ENCODE measurements at regions not wholly inside any gene's neighbourhood (a gene's known extent, or its start where the extent isn't known, plus 50 kb on each side); places are given as distances from the start of the nearest gene placed in this dataset.

DNA sequence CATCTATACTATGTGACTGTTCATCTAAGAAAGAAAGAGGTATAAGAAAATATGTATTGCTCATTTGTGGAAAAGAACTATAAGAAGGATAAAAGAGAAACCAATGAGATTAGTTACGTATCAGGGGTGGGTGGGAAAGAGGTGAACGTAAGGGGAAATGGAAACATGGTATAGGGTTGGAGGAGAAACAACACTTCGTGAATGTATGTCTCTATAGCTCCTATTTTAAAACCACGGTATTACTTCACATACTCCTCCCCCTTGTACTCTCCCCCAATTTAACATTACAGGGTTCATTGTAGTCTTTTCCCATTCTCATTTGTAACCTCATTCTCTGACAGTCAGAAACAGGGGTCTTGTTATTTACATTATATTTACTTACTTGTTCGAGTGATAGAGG lies 120.4 kb downstream of the FOXG1 start:
- Histone ChIP-seq H3K9me3 (ENCODE audit: control insufficient read depth, low read length) (peaks cover 3% of the 10 kb centered on the region), H3K27me3 (replicated peaks; ENCODE audit: control insufficient read depth, insufficient read depth, low read length) (no peaks in the 10 kb centered on the region), H3K4me1 (ENCODE audit: control insufficient read depth, insufficient read depth, low read length) (no peaks in the 10 kb centered on the region), H3K36me3 (ENCODE audit: control insufficient read depth, insufficient read depth, low read length, severe bottlenecking) (no peaks in the 10 kb centered on the region), H3K4me3 (ENCODE audit: low read length) (no peak overlapping the region), H3K9ac (ENCODE audit: low read length) (no peak overlapping the region)
- DNase-seq (ENCODE audit: low read depth) = no peak

DNA sequence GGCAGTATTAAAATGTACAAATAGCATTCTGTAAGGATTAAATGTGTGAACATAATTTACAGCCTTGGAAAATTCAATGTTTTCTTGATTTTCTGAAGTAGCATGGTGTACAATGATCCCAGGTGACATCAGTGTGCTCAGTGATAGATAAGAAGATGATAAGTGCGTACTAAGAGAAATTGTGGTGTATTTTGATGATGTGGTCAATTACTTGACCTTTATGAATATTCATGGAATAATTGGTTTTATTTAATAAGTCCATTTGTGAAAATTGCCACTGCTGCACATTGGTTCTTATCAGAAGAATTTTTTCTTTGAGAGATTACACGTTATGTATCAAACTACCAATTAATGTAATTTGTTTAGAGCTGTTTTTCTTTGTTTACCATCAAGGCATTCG lies 128.8 kb downstream of the FOXG1 start:
- Histone ChIP-seq H3K27me3 (replicated peaks; ENCODE audit: control insufficient read depth, insufficient read depth, low read length) (no peaks in the 10 kb centered on the region), H3K4me3 (ENCODE audit: low read length) (no peak overlapping the region), H3K9me3 (ENCODE audit: control insufficient read depth, low read length) (no peaks in the 10 kb centered on the region), H3K9ac (ENCODE audit: low read length) (no peak overlapping the region), H3K36me3 (ENCODE audit: control insufficient read depth, insufficient read depth, low read length, severe bottlenecking) (no peaks in the 10 kb centered on the region), H3K4me1 (ENCODE audit: control insufficient read depth, insufficient read depth, low read length) (no peaks in the 10 kb centered on the region)
- no peak for DNase-seq (ENCODE audit: low read depth)

DNA sequence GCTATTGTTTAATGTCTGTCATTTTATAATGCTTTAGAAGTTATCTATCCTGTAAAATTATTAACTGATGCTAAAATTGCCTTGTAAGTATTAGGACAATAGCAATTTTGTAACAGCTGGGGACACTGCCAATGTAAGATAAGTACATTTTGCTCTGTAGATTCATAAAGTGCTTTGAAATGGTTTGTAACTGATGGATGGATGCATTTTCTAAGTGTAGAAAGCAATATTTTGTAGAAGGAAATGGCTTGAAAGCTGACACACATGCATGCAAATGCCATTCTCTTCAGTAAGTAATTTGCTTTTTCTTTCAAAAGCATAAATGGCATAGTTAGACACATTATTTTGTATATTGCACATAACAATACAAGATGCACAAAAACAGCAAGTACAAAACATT lies 129.8 kb downstream of the FOXG1 start:
- Histone ChIP-seq H3K9ac (ENCODE audit: low read length) (no peak overlapping the region), H3K27me3 (replicated peaks; ENCODE audit: control insufficient read depth, insufficient read depth, low read length) (no peaks in the 10 kb centered on the region), H3K36me3 (ENCODE audit: control insufficient read depth, insufficient read depth, low read length, severe bottlenecking) (no peaks in the 10 kb centered on the region), H3K9me3 (ENCODE audit: control insufficient read depth, low read length) (no peaks in the 10 kb centered on the region), H3K4me1 (ENCODE audit: control insufficient read depth, insufficient read depth, low read length) (no peaks in the 10 kb centered on the region), H3K4me3 (ENCODE audit: low read length) (no peak overlapping the region)
- no peak for DNase-seq (ENCODE audit: low read depth)

DNA sequence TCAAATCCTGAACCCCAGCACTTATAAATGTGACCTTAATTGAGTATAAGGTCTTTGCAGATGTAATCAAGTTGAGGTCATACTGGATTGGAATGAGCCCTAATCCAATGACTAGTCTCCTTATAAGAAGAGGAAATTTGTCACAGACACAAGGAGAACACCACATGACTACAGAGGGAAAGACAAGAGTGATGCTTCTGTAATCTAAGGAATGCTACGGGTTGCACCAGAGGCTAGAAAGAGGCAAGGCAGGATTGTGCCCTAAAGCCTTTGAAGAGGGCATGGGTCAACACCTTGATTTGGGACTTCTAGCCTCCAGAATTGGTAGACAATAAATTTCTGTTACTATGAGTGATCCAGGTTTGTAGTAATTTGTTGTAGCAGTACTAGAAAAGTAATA lies 135.0 kb downstream of the FOXG1 start:
- DNase-seq (ENCODE audit: low read depth) = no peak
- H3K27me3 ChIP-seq (replicated peaks; ENCODE audit: control insufficient read depth, insufficient read depth, low read length) = no peaks in the 10 kb centered on the region
- no peaks in the 10 kb centered on the region for H3K9me3 ChIP-seq (ENCODE audit: control insufficient read depth, low read length)
- no peaks in the 10 kb centered on the region for H3K4me1 ChIP-seq (ENCODE audit: control insufficient read depth, insufficient read depth, low read length)
- H3K4me3 ChIP-seq (ENCODE audit: low read length) = no peak overlapping the region
- no peak overlapping the region for H3K9ac ChIP-seq (ENCODE audit: low read length)
- no peaks in the 10 kb centered on the region for H3K36me3 ChIP-seq (ENCODE audit: control insufficient read depth, insufficient read depth, low read length, severe bottlenecking)

DNA sequence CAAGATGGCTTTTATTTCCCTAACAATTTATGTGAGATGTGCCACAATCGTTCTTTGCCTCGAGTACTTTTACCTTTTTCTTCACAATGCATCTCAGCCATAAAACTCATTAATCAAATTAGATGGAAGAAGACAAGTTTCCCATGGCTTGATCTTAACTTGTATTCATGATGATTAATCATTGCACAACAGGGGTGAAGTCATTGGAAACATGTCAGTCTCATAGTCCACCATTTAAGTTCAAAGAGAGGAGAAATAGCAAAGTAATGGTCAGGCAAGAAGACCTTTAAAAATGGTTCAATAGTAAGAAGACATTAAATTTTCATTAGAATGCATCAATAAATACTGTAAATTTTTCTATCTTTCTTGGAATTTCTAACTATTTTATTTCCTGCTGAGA lies 136.3 kb downstream of the FOXG1 start:
- no peaks in the 10 kb centered on the region for H3K36me3 ChIP-seq (ENCODE audit: control insufficient read depth, insufficient read depth, low read length, severe bottlenecking)
- DNase-seq (ENCODE audit: low read depth) = peak; percentile 2
- H3K9me3 ChIP-seq (ENCODE audit: control insufficient read depth, low read length) = no peaks in the 10 kb centered on the region

DNA sequence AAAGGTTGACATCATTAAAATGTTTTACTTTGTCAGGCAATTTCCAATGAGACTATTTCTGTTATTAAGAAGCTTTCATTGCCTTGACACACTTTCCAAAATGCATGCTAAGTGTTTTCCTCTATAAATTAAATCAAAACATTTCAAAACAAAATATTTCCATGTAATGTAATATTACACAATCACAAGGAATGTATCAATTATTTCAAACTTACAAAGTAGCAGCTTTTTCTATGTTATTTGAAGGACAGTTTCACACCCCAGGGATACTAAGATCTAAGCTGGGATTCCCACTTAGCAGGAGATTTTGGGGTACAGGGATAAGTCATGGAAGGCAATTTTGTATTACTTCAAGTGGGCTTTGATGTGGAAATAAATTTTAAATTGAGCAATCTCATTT lies 144.9 kb downstream of the FOXG1 start:
- DNase-seq (ENCODE audit: low read depth) = peak; percentile 13
- no peaks in the 10 kb centered on the region for H3K36me3 ChIP-seq (ENCODE audit: control insufficient read depth, insufficient read depth, low read length, severe bottlenecking)
- no peaks in the 10 kb centered on the region for H3K4me1 ChIP-seq (ENCODE audit: control insufficient read depth, insufficient read depth, low read length)
- no peaks in the 10 kb centered on the region for H3K9me3 ChIP-seq (ENCODE audit: control insufficient read depth, low read length)
- H3K4me3 ChIP-seq (ENCODE audit: low read length) = no peak overlapping the region
- no peak overlapping the region for H3K9ac ChIP-seq (ENCODE audit: low read length)
- H3K27me3 ChIP-seq (replicated peaks; ENCODE audit: control insufficient read depth, insufficient read depth, low read length) = no peaks in the 10 kb centered on the region

More for the DNA sequence above, 136.3 kb downstream of the FOXG1 start:
- Histone ChIP-seq H3K4me3 (ENCODE audit: low read length) (no peak overlapping the region), H3K9ac (ENCODE audit: low read length) (no peak overlapping the region), H3K4me1 (ENCODE audit: control insufficient read depth, insufficient read depth, low read length) (no peaks in the 10 kb centered on the region), H3K27me3 (replicated peaks; ENCODE audit: control insufficient read depth, insufficient read depth, low read length) (no peaks in the 10 kb centered on the region)

DNA sequence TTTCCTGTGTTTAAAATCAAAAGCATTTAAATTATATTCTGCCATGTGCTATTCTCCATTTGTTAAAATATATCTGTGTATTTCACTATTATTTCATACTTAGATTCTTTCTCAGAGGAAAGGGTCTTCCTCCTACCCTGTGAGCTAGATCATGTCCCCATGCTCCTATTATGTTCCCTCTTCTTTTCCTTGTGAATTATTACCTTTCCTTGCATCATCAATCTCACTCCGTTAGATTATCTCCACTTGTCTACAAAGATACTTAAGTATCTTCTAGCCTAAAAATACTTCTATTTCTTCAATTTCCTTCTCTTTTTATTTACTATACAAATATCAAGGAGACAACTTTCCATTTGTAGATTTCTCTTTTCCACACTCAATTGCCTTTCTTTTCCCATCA lies 146.5 kb downstream of the FOXG1 start:
- H3K4me3 ChIP-seq (ENCODE audit: low read length) = no peak overlapping the region
- no peaks in the 10 kb centered on the region for H3K4me1 ChIP-seq (ENCODE audit: control insufficient read depth, insufficient read depth, low read length)
- H3K9me3 ChIP-seq (ENCODE audit: control insufficient read depth, low read length) = no peaks in the 10 kb centered on the region
- no peak overlapping the region for H3K9ac ChIP-seq (ENCODE audit: low read length)
- no peak for DNase-seq (ENCODE audit: low read depth)
- H3K36me3 ChIP-seq (ENCODE audit: control insufficient read depth, insufficient read depth, low read length, severe bottlenecking) = no peaks in the 10 kb centered on the region
- no peaks in the 10 kb centered on the region for H3K27me3 ChIP-seq (replicated peaks; ENCODE audit: control insufficient read depth, insufficient read depth, low read length)

DNA sequence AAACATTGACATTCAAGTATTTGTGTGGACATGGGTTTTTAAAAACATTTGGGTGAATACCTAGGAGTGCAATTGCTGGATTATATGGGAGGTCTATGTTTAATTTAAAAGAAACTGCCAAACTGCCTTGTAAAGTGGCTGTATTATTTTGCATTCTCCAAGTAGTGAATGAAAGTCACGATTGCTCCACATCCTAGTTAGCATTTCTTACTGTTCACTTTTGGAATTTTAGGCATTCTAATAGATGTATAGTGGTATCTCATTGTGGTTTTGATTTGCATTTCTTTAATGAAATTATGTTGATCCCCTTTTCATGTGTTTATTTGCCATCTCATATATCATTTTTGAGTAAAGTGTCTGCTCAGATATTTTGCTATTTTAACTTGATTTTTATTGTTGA lies 159.5 kb downstream of the FOXG1 start:
- Histone ChIP-seq H3K36me3 (ENCODE audit: control insufficient read depth, insufficient read depth, low read length, severe bottlenecking) (no peaks in the 10 kb centered on the region), H3K9me3 (ENCODE audit: control insufficient read depth, low read length) (no peaks in the 10 kb centered on the region), H3K9ac (ENCODE audit: low read length) (no peak overlapping the region), H3K4me3 (ENCODE audit: low read length) (no peak overlapping the region), H3K4me1 (ENCODE audit: control insufficient read depth, insufficient read depth, low read length) (no peaks in the 10 kb centered on the region), H3K27me3 (replicated peaks; ENCODE audit: control insufficient read depth, insufficient read depth, low read length) (no peaks in the 10 kb centered on the region)
- peak; percentile 19 for DNase-seq (ENCODE audit: low read depth)

DNA sequence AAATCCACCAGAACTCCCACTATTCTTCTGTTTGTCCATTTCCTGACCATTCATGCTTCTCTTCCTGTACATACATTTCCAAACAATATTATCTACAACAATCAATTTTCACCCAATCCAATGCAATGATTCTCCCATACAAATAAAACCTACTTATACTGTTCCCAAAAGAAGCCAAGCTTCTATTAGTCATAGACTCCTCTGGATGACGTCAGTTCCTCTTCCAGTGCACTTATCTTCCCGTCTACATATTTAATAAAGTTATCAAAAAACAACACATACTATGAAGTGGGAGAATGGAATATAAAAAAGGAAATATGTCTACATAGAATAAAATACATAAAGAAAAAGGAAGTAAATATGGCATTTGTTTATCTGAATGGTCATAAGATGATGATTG lies 165.4 kb downstream of the FOXG1 start:
- no peak overlapping the region for H3K9ac ChIP-seq (ENCODE audit: low read length)
- no peaks in the 10 kb centered on the region for H3K4me1 ChIP-seq (ENCODE audit: control insufficient read depth, insufficient read depth, low read length)
- no peak overlapping the region for H3K4me3 ChIP-seq (ENCODE audit: low read length)
- no peaks in the 10 kb centered on the region for H3K36me3 ChIP-seq (ENCODE audit: control insufficient read depth, insufficient read depth, low read length, severe bottlenecking)
- peaks cover 18% of the 10 kb centered on the region for H3K9me3 ChIP-seq (ENCODE audit: control insufficient read depth, low read length)
- no peak for DNase-seq (ENCODE audit: low read depth)
- H3K27me3 ChIP-seq (replicated peaks; ENCODE audit: control insufficient read depth, insufficient read depth, low read length) = no peaks in the 10 kb centered on the region

DNA sequence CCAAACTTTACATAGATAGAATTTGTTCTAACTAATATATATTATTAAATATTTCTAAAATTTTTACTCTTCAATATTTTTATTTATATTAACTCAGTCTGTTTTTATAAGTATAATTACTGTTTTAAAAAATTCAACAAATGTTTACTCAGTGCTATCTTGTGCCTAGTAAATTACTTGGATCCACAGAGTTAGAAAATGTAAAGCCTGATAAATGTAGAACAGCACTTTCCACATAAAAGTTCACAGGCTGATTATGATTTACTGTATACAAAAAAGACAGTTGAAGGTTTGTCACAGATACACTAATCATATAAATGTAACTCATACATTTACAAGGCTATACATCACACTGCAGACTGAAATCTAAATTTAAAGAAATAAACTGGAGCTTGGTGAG lies 170.0 kb downstream of the FOXG1 start:
- H3K36me3 ChIP-seq (ENCODE audit: control insufficient read depth, insufficient read depth, low read length, severe bottlenecking) = no peaks in the 10 kb centered on the region
- no peaks in the 10 kb centered on the region for H3K4me1 ChIP-seq (ENCODE audit: control insufficient read depth, insufficient read depth, low read length)
- H3K27me3 ChIP-seq (replicated peaks; ENCODE audit: control insufficient read depth, insufficient read depth, low read length) = no peaks in the 10 kb centered on the region
- H3K9ac ChIP-seq (ENCODE audit: low read length) = no peak overlapping the region
- peaks cover 18% of the 10 kb centered on the region for H3K9me3 ChIP-seq (ENCODE audit: control insufficient read depth, low read length)
- DNase-seq (ENCODE audit: low read depth) = no peak
- H3K4me3 ChIP-seq (ENCODE audit: low read length) = no peak overlapping the region

DNA sequence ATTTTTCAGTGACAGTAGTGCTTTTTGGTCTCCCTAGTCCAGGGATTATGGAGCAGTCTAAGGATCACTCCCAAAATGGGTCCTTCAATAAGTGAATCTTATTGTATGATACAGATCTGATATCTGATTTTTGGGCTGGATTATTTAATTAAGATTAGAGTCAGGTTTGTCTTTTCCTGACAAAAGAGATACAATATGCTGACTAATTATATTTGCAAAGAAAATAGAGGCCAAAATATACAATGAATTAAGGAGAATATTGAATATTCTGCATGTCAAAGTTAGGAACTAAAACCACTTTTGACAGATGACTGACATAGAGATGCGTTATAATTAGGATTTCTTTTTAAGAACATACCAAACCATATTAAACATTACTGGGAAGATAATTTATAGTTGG lies 175.2 kb downstream of the FOXG1 start:
- H3K27me3 ChIP-seq (replicated peaks; ENCODE audit: control insufficient read depth, insufficient read depth, low read length) = no peaks in the 10 kb centered on the region
- no peaks in the 10 kb centered on the region for H3K9me3 ChIP-seq (ENCODE audit: control insufficient read depth, low read length)
- DNase-seq (ENCODE audit: low read depth) = no peak
- H3K9ac ChIP-seq (ENCODE audit: low read length) = no peak overlapping the region
- no peaks in the 10 kb centered on the region for H3K36me3 ChIP-seq (ENCODE audit: control insufficient read depth, insufficient read depth, low read length, severe bottlenecking)
- H3K4me1 ChIP-seq (ENCODE audit: control insufficient read depth, insufficient read depth, low read length) = no peaks in the 10 kb centered on the region
- no peak overlapping the region for H3K4me3 ChIP-seq (ENCODE audit: low read length)

DNA sequence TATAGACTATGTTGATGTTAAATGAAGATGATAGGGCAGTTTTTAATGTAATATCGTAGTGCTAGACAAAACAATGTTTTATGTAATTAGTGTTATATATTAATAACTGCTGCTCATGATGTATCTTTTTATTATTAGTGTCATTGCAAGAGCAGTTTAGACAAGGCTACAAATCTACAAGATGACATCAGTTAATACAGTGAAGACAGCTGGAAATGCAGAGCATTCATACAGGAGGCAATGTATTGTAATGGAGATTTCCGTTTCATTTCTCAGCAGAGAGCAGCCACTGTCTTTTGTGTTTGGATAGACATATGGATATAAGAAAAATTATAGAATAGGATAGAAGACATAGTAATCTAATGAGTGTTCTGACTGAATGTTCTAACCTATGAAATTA lies 178.0 kb downstream of the FOXG1 start:
- no peaks in the 10 kb centered on the region for H3K4me1 ChIP-seq (ENCODE audit: control insufficient read depth, insufficient read depth, low read length)
- no peaks in the 10 kb centered on the region for H3K36me3 ChIP-seq (ENCODE audit: control insufficient read depth, insufficient read depth, low read length, severe bottlenecking)
- DNase-seq (ENCODE audit: low read depth) = no peak
- H3K9ac ChIP-seq (ENCODE audit: low read length) = no peak overlapping the region
- no peaks in the 10 kb centered on the region for H3K27me3 ChIP-seq (replicated peaks; ENCODE audit: control insufficient read depth, insufficient read depth, low read length)
- H3K9me3 ChIP-seq (ENCODE audit: control insufficient read depth, low read length) = no peaks in the 10 kb centered on the region
- H3K4me3 ChIP-seq (ENCODE audit: low read length) = no peak overlapping the region

Measured in adipocyte (in vitro differentiated cells).